CD4-positive, alpha-beta T cell (primary cell): ENCODE measurements at regions not wholly inside any gene's neighbourhood (a gene's known extent, or its start where the extent isn't known, plus 50 kb on each side); places are given as distances from the start of the nearest gene placed in this dataset.

Experiments used
- ATAC-seq: fragments of 200-7000 bp; cut with Tn5 transposase; one replicate; pipeline ENCODE4 v1.10.0; 2022; ENCODE audit warnings: mild to moderate bottlenecking; ENCODE audit not compliant: poor library complexity
- CTCF ChIA-PET: fragments of 350-600 bp; sonication (Branson Sonifier 250); formaldehyde crosslinking; loops from one replicate; lab custom pipeline; 2021; ENCODE audit warnings: antibody characterized with exemption, inconsistent platforms; lab: Charles Lee
- POLR2A ChIA-PET: fragments of 350-600 bp; sonication (Branson Sonifier 250); formaldehyde crosslinking; loops from one replicate; lab custom pipeline; 2021; ENCODE audit warnings: antibody characterized with exemption, inconsistent platforms; lab: Charles Lee
- DNase-seq, 14 experiments: peaks; one replicate each; pipeline ENCODE4 v3.0.0-alpha.2; 2013 to 2020; ENCODE audit warnings: mixed read lengths in 2 of 14
- H3K27ac ChIP-seq, 2 donors: one replicate each; pipeline versions ENCODE4 v1.5.1 to v1.7.0; 2013; ENCODE audit warnings: low read length in 2 of 2, low read depth in 1 of 2, mild to moderate bottlenecking in 1 of 2
- H3K27me3 ChIP-seq, 2 experiments: 1 replicate in 1 of 2; 2 replicates in 1 of 2; pipeline versions ENCODE4 v1.6.1 to v1.7.0; 2013; ENCODE audit warnings: low read length in 2 of 2, control low read depth in 1 of 2, mild to moderate bottlenecking in 1 of 2, moderate library complexity in 1 of 2; ENCODE audit not compliant: insufficient read depth in 2 of 2, control insufficient read depth in 1 of 2
- H3K36me3 ChIP-seq: one replicate; pipeline ENCODE4 v1.6.1; 2013; ENCODE audit warnings: low read length, control low read depth; ENCODE audit not compliant: insufficient read depth
- H3K4me1 ChIP-seq: one replicate; pipeline ENCODE4 v1.6.1; 2013; ENCODE audit warnings: low read length, control low read depth; ENCODE audit not compliant: insufficient read depth
- H3K4me3 ChIP-seq: one replicate; pipeline ENCODE4 v1.5.1; 2013; ENCODE audit warnings: mild to moderate bottlenecking, low read length, moderate library complexity
- H3K9me3 ChIP-seq, 2 experiments: 1 replicate in 1 of 2; 2 replicates in 1 of 2; pipeline versions ENCODE4 v1.6.1 to v1.7.0; 2013; ENCODE audit warnings: low read length in 2 of 2, mild to moderate bottlenecking in 2 of 2, control low read depth in 1 of 2, moderate library complexity in 1 of 2; ENCODE audit not compliant: control insufficient read depth in 1 of 2, insufficient read depth in 1 of 2
- H3K27ac Mint-ChIP-seq: one replicate; pipeline ENCODE4 v1.8.0; 2020; ENCODE audit warnings: mixed read lengths
- H3K27me3 Mint-ChIP-seq: one replicate; pipeline ENCODE4 v1.8.0; 2021; ENCODE audit warnings: mixed read lengths
- H3K36me3 Mint-ChIP-seq: one replicate; pipeline ENCODE4 v1.8.0; 2021; ENCODE audit warnings: low read depth, mixed read lengths
- H3K4me1 Mint-ChIP-seq: one replicate; pipeline ENCODE4 v1.8.0; 2021; ENCODE audit warnings: low read depth, mixed read lengths
- H3K4me3 Mint-ChIP-seq: one replicate; pipeline ENCODE4 v1.8.0; 2020; ENCODE audit warnings: mild to moderate bottlenecking, mixed read lengths
- H3K9me3 Mint-ChIP-seq: one replicate; pipeline ENCODE4 v1.8.0; 2020; ENCODE audit warnings: mixed read lengths
- intact Hi-C, 2 experiments: fragments of 100-400 bp; cut with DNase I in 1 of 2; cut with micrococcal nuclease in 1 of 2; formaldehyde crosslinking; loops; one replicate each; pipeline versions ENCODE4 v1.15.1 to v1.9.0; 2023 to 2025; cut with DNase I, micrococcal nuclease
- TF ChIP-seq, protein P1 (sequence below): fragments of 200-600 bp; IDR thresholded peaks from one replicate; pipeline ENCODE4 v1.8.0; 2022; ENCODE audit warnings: antibody characterized with exemption, mild to moderate bottlenecking

DNA sequence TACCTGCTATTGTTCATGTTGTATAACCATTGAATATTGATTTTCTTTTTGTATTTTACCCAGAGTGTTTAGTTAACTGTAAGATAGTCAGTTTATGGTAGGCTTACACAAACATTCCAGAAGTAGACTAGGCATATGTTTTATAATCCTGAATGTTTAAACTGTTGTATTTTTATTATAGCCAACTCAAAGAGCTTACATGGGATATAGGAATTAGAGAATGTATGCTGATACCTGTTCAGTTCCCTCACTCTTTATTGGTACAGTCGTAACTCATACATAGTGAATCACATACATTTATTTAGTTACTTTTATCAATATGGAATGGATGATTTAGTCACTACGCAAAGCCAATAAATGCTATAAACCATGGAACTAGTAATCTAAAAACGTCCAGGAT is 657.9 kb downstream of the SLITRK5 start:
- H3K4me3 ChIP-seq: no peak overlapping the region
- ChIA-PET POLR2A (no interaction called here), CTCF (no interaction called here)
- Mint-ChIP-seq H3K9me3 (peaks cover 5% of the 10 kb centered on the region), H3K27ac (no peak overlapping the region), H3K4me3 (no peak overlapping the region), H3K36me3 (no peaks in the 10 kb centered on the region), H3K4me1 (no peaks in the 10 kb centered on the region), H3K27me3 (no peaks in the 10 kb centered on the region)
- no peak for DNase-seq
- no peak for ATAC-seq
- intact Hi-C loops: no loop called here
- H3K27me3 ChIP-seq: no peaks in the 10 kb centered on the region
- H3K27ac ChIP-seq: no peak overlapping the region
- TF ChIP-seq, protein P1, sequence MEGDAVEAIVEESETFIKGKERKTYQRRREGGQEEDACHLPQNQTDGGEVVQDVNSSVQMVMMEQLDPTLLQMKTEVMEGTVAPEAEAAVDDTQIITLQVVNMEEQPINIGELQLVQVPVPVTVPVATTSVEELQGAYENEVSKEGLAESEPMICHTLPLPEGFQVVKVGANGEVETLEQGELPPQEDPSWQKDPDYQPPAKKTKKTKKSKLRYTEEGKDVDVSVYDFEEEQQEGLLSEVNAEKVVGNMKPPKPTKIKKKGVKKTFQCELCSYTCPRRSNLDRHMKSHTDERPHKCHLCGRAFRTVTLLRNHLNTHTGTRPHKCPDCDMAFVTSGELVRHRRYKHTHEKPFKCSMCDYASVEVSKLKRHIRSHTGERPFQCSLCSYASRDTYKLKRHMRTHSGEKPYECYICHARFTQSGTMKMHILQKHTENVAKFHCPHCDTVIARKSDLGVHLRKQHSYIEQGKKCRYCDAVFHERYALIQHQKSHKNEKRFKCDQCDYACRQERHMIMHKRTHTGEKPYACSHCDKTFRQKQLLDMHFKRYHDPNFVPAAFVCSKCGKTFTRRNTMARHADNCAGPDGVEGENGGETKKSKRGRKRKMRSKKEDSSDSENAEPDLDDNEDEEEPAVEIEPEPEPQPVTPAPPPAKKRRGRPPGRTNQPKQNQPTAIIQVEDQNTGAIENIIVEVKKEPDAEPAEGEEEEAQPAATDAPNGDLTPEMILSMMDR: no peak
- H3K36me3 ChIP-seq: no peaks in the 10 kb centered on the region
- H3K9me3 ChIP-seq: peaks cover under 1 to 2% of the 10 kb centered on the region in 2 experiments
- no peaks in the 10 kb centered on the region for H3K4me1 ChIP-seq

GRCh38 chr13:88339271-88339741 is 668.1 kb downstream of the SLITRK5 start:
- TF ChIP-seq, protein P1: no peak
- no peak overlapping the region for H3K4me3 ChIP-seq
- DNase-seq: no peak
- peaks cover 2 to 5% of the 10 kb centered on the region in 2 experiments for H3K9me3 ChIP-seq
- H3K4me1 ChIP-seq: no peaks in the 10 kb centered on the region
- H3K27me3 Mint-ChIP-seq: no peaks in the 10 kb centered on the region
- H3K4me3 Mint-ChIP-seq: no peak overlapping the region
- H3K27me3 ChIP-seq: no peaks in the 10 kb centered on the region
- peaks cover 6% of the 10 kb centered on the region for H3K9me3 Mint-ChIP-seq
- no peaks in the 10 kb centered on the region for H3K36me3 Mint-ChIP-seq
- no peaks in the 10 kb centered on the region for H3K36me3 ChIP-seq
- ChIA-PET POLR2A (no interaction called here), CTCF (no interaction called here)
- no peak overlapping the region for H3K27ac Mint-ChIP-seq
- H3K4me1 Mint-ChIP-seq: no peaks in the 10 kb centered on the region
- no peak overlapping the region for H3K27ac ChIP-seq
- no peak for ATAC-seq
- intact Hi-C loops: no loop called here

GRCh38 chr13:88345171-88345847 is 674.1 kb downstream of the SLITRK5 start:
- H3K27ac Mint-ChIP-seq: no peak overlapping the region
- Histone ChIP-seq H3K9me3 (peaks cover 0 to 24% of the 10 kb centered on the region in 2 experiments), H3K27me3 (no peaks in the 10 kb centered on the region), H3K27ac (no peak overlapping the region), H3K36me3 (no peaks in the 10 kb centered on the region), H3K4me3 (no peak overlapping the region), H3K4me1 (no peaks in the 10 kb centered on the region)
- no peaks in the 10 kb centered on the region for H3K4me1 Mint-ChIP-seq
- TF ChIP-seq, protein P1: no peak
- no peak overlapping the region for H3K4me3 Mint-ChIP-seq
- DNase-seq: peak in 1 of 14 experiments; percentile 16
- H3K36me3 Mint-ChIP-seq: no peaks in the 10 kb centered on the region
- H3K27me3 Mint-ChIP-seq: no peaks in the 10 kb centered on the region
- ATAC-seq: no peak
- ChIA-PET POLR2A (no interaction called here), CTCF (no interaction called here)
- peaks cover 14% of the 10 kb centered on the region for H3K9me3 Mint-ChIP-seq
- intact Hi-C loops: no loop called here
